ENCODE measurements at regions not wholly inside any gene's neighbourhood (a gene's known extent, or its start where the extent isn't known, plus 50 kb on each side); places are given as distances from the start of the nearest gene placed in this dataset.
"Not testable (repeated sequence)": the region's sequence is repeated elsewhere in the genome, so short reads cannot be mapped to it uniquely, and the experiment has no call there.

DNA sequence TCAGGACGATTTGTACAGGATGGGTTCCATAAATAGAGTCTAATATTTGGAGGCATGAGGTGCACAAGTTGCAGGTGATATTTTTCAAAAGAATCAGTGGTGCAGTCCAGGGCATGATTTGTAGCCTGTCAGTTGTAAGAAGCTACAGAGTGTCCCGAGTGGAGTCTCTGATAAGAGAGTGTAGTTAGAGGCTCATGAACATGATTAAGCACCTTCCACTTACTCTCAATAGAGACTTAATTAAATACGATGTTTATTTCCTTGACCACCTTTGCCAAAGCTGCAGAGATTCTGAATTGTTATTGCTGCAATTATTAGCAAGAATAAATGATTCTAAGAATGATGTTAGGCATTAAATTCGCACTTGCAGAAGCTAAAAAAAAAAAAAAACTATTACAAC lies 218.4 kb upstream of the LRTM1 start:
- Histone ChIP-seq H3K4me2 (ENCODE audit: insufficient read depth, low read length) (no peak overlapping the region), H3K4me1 (ENCODE audit: insufficient read depth, low read length) (no peaks in the 10 kb centered on the region), H3K27ac (ENCODE audit: low read length) (no peak overlapping the region), H2AFZ (ENCODE audit: low read depth, low read length) (no peak overlapping the region), H4K20me1 (ENCODE audit: insufficient read depth, low read length) (no peaks in the 10 kb centered on the region), H3K4me3 (ENCODE audit: low read depth in 1 of 2, low read length in 2 of 2) (no peak overlapping the region), H3K9me3 (ENCODE audit: insufficient read depth, low read length, severe bottlenecking) (no peaks in the 10 kb centered on the region), H3K79me2 (ENCODE audit: insufficient read depth, low read length) (no peaks in the 10 kb centered on the region), H3K36me3 (ENCODE audit: insufficient read depth, low read length) (no peaks in the 10 kb centered on the region), H3K9ac (ENCODE audit: low read depth, low read length) (no peak overlapping the region), H3K27me3 (ENCODE audit: insufficient read depth, low read length, poor library complexity) (no peaks in the 10 kb centered on the region)
- no peak for TF ChIP-seq EZH2 (IDR thresholded peaks at IDR 0.05; ENCODE audit: borderline replicate concordance, low read depth, low read length, severe bottlenecking)
- TF ChIP-seq, protein P1, sequence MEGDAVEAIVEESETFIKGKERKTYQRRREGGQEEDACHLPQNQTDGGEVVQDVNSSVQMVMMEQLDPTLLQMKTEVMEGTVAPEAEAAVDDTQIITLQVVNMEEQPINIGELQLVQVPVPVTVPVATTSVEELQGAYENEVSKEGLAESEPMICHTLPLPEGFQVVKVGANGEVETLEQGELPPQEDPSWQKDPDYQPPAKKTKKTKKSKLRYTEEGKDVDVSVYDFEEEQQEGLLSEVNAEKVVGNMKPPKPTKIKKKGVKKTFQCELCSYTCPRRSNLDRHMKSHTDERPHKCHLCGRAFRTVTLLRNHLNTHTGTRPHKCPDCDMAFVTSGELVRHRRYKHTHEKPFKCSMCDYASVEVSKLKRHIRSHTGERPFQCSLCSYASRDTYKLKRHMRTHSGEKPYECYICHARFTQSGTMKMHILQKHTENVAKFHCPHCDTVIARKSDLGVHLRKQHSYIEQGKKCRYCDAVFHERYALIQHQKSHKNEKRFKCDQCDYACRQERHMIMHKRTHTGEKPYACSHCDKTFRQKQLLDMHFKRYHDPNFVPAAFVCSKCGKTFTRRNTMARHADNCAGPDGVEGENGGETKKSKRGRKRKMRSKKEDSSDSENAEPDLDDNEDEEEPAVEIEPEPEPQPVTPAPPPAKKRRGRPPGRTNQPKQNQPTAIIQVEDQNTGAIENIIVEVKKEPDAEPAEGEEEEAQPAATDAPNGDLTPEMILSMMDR (IDR thresholded peaks at IDR 0.05; ENCODE audit: borderline replicate concordance, extremely low read depth, low read length, poor library complexity, severe bottlenecking): no peak
- DNase-seq (no peak), ATAC-seq (ENCODE audit: insufficient read depth, low read depth) (no peak)

DNA sequence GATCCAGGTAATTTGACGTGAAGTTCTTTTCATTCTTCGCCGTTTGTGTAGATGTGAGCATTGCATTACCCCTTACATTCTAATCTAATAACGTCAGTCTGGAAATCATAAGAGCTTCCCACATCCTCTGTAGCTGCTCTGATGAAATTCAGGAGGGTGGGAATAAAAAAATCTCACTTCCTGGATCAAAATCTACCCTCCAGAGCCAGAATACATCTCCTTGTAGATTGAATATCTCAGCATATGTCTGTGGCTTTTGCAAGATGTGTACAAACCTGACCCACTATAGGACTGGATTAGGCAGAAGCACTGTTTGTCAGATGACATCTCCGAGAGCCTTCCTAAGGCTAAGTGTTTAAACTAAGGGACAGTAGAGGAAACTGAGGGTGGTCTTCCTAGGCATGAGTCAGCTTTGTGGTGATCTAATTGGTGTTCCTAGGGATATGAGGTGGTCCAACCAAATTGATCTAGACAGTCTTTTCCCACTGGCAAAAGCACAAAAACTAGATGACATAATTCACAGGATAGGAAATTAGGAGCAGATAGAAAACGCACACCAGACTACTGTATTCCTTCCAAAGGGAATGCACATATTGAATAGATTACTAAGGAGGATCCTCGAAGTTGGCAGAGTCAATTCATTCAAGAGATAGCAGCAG lies 216.3 kb upstream of the LRTM1 start:
- Histone ChIP-seq H3K79me2 (ENCODE audit: insufficient read depth, low read length) (no peaks in the 10 kb centered on the region), H2AFZ (ENCODE audit: low read depth, low read length) (no peak overlapping the region), H3K9me3 (ENCODE audit: insufficient read depth, low read length, severe bottlenecking) (no peaks in the 10 kb centered on the region), H3K9ac (ENCODE audit: low read depth, low read length) (no peak overlapping the region), H3K4me1 (ENCODE audit: insufficient read depth, low read length) (no peaks in the 10 kb centered on the region), H3K4me3 (ENCODE audit: low read depth in 1 of 2, low read length in 2 of 2) (no peak overlapping the region), H3K27me3 (ENCODE audit: insufficient read depth, low read length, poor library complexity) (no peaks in the 10 kb centered on the region), H4K20me1 (ENCODE audit: insufficient read depth, low read length) (no peaks in the 10 kb centered on the region), H3K4me2 (ENCODE audit: insufficient read depth, low read length) (no peak overlapping the region), H3K36me3 (ENCODE audit: insufficient read depth, low read length) (no peaks in the 10 kb centered on the region), H3K27ac (ENCODE audit: low read length) (no peak overlapping the region)
- DNase-seq (no peak), ATAC-seq (ENCODE audit: insufficient read depth, low read depth) (no peak)
- TF ChIP-seq, protein P1 (IDR thresholded peaks at IDR 0.05; ENCODE audit: borderline replicate concordance, extremely low read depth, low read length, poor library complexity, severe bottlenecking): no peak
- no peak for TF ChIP-seq EZH2 (IDR thresholded peaks at IDR 0.05; ENCODE audit: borderline replicate concordance, low read depth, low read length, severe bottlenecking)

DNA sequence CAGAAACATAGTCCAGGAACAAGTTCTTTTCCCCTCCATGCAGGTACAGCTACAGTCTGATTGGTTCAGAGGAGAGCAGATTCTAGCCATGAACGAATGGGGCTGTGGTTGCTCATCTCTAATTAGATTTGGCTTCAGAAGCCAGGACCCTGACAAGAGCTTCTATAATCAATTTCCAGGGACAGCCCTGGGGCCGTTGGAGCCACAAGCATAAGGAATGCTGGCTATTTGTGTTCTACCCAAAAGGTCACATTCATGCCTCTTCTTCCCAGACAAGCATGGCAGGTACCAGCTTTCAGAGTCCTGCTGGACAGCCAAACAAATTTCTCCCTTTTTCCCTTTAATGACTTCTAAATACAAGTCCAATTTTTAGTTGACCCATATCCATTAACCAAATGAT lies 215.5 kb upstream of the LRTM1 start:
- TF ChIP-seq, protein P1 (IDR thresholded peaks at IDR 0.05; ENCODE audit: borderline replicate concordance, extremely low read depth, low read length, poor library complexity, severe bottlenecking): no peak
- no peak for TF ChIP-seq EZH2 (IDR thresholded peaks at IDR 0.05; ENCODE audit: borderline replicate concordance, low read depth, low read length, severe bottlenecking)
- H3K36me3 ChIP-seq (ENCODE audit: insufficient read depth, low read length): no peaks in the 10 kb centered on the region
- no peak overlapping the region for H3K4me3 ChIP-seq (ENCODE audit: low read depth in 1 of 2, low read length in 2 of 2)
- no peaks in the 10 kb centered on the region for H3K9me3 ChIP-seq (ENCODE audit: insufficient read depth, low read length, severe bottlenecking)
- no peaks in the 10 kb centered on the region for H3K4me1 ChIP-seq (ENCODE audit: insufficient read depth, low read length)
- H3K4me2 ChIP-seq (ENCODE audit: insufficient read depth, low read length): no peak overlapping the region
- no peak overlapping the region for H3K9ac ChIP-seq (ENCODE audit: low read depth, low read length)
- no peak overlapping the region for H3K27ac ChIP-seq (ENCODE audit: low read length)
- no peaks in the 10 kb centered on the region for H3K79me2 ChIP-seq (ENCODE audit: insufficient read depth, low read length)
- no peaks in the 10 kb centered on the region for H3K27me3 ChIP-seq (ENCODE audit: insufficient read depth, low read length, poor library complexity)
- ATAC-seq (ENCODE audit: insufficient read depth, low read depth): no peak
- no peak for DNase-seq
- no peak overlapping the region for H2AFZ ChIP-seq (ENCODE audit: low read depth, low read length)
- no peaks in the 10 kb centered on the region for H4K20me1 ChIP-seq (ENCODE audit: insufficient read depth, low read length)

DNA sequence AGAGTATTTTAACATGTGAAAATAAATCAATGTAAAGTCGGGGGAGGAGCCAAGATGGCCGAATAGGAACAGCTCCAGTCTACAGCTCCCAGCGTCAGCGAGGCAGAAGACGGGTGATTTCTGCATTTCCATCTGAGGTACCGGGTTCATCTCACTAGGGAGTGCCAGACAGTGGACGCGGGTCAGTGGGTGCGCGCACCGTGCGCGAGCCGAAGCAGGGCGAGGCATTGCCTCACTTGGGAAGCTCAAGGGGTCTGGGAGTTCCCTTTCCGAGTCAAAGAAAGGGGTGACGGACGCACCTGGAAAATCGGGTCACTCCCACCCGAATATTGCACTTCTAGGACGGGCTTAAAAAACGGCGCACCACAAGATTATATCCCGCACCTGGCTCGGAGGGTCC lies 208.4 kb upstream of the LRTM1 start:
- not testable (repeated sequence) for H3K9ac ChIP-seq (ENCODE audit: low read depth, low read length); H3K27ac ChIP-seq (ENCODE audit: low read length); DNase-seq; H3K4me3 ChIP-seq (ENCODE audit: low read depth in 1 of 2, low read length in 2 of 2); H3K36me3 ChIP-seq (ENCODE audit: insufficient read depth, low read length); H3K27me3 ChIP-seq (ENCODE audit: insufficient read depth, low read length, poor library complexity); H3K4me2 ChIP-seq (ENCODE audit: insufficient read depth, low read length); H3K9me3 ChIP-seq (ENCODE audit: insufficient read depth, low read length, severe bottlenecking); H3K4me1 ChIP-seq (ENCODE audit: insufficient read depth, low read length); H3K79me2 ChIP-seq (ENCODE audit: insufficient read depth, low read length); H4K20me1 ChIP-seq (ENCODE audit: insufficient read depth, low read length); ATAC-seq (ENCODE audit: insufficient read depth, low read depth); H2AFZ ChIP-seq (ENCODE audit: low read depth, low read length)

Data from DND-41 (cell line).